PC-3 (cell line): ENCODE measurements at regions not wholly inside any gene's neighbourhood (a gene's known extent, or its start where the extent isn't known, plus 50 kb on each side); places are given as distances from the start of the nearest gene placed in this dataset.

Experiments used
- ATAC-seq: fragments of 200-7000 bp; cut with Tn5 transposase; 2 replicates; pipeline ENCODE4 v1.9.1; 2020; ENCODE audit warnings: mild to moderate bottlenecking, moderate library complexity
- BruUV-seq: library from RNA; stranded (reverse); fragments of 400-500 nt; replicated peaks from 2 replicates; lab custom pipeline; 2021; lab: Mats Ljungman, UMichigan
- CTCF ChIA-PET: fragments of 300-600 bp; sonication (Branson Sonifier 250); formaldehyde crosslinking; loops from one replicate; lab custom pipeline; 2022; ENCODE audit warnings: antibody characterized with exemption; lab: Charles Lee
- POLR2A ChIA-PET: fragments of 300-600 bp; sonication (Branson Sonifier 250); formaldehyde crosslinking; loops from one replicate; lab custom pipeline; 2022; ENCODE audit warnings: antibody characterized with exemption; ENCODE audit not compliant: unreplicated experiment; lab: Charles Lee
- DNase-seq: peaks from one replicate; pipeline ENCODE4 v3.0.0-alpha.2; 2015
- H2AFZ ChIP-seq: fragments of 300-600 bp; sonication (generic); 2 replicates; pipeline ENCODE4 v1.6.0; 2016; ENCODE audit warnings: antibody characterized with exemption, low read length
- H3F3A ChIP-seq: fragments of 300-600 bp; sonication (generic); one replicate; pipeline ENCODE4 v1.6.0; 2017; ENCODE audit warnings: antibody characterized with exemption, low read length, control low read depth, mild to moderate bottlenecking; ENCODE audit not compliant: unreplicated experiment
- H3K27ac ChIP-seq: fragments of 300-600 bp; sonication (generic); 2 replicates; pipeline ENCODE4 v1.5.1; 2016; ENCODE audit warnings: mild to moderate bottlenecking, low read length
- H3K27me3 ChIP-seq: fragments of 300-600 bp; sonication (generic); 2 replicates; pipeline ENCODE4 v1.6.1; 2016; ENCODE audit warnings: low read length, mixed read lengths
- H3K36me3 ChIP-seq: fragments of 300-600 bp; sonication (generic); 2 replicates; pipeline ENCODE4 v1.6.1; 2016; ENCODE audit warnings: low read depth, mixed run types, low read length, mixed read lengths
- H3K4me1 ChIP-seq: fragments of 300-600 bp; sonication (generic); 2 replicates; pipeline ENCODE4 v1.5.1; 2016; ENCODE audit warnings: low read length; ENCODE audit not compliant: insufficient read depth
- H3K4me2 ChIP-seq: fragments of 300-600 bp; sonication (generic); 2 replicates; pipeline ENCODE4 v1.6.0; 2016; ENCODE audit warnings: low read length
- H3K4me3 ChIP-seq: fragments of 300-600 bp; sonication (generic); 2 replicates; pipeline ENCODE4 v1.5.1; 2016; ENCODE audit warnings: mild to moderate bottlenecking, low read length, mixed read lengths
- H3K79me2 ChIP-seq: fragments of 300-600 bp; sonication (generic); 2 replicates; pipeline ENCODE4 v1.6.1; 2017; ENCODE audit warnings: low read length, mixed read lengths
- H3K9ac ChIP-seq: fragments of 300-600 bp; sonication (generic); 2 replicates; pipeline ENCODE4 v1.6.0; 2016; ENCODE audit warnings: mild to moderate bottlenecking, low read length
- H3K9me2 ChIP-seq: fragments of 300-600 bp; sonication (generic); replicated peaks from 2 replicates; pipeline ENCODE4 v1.6.1; 2016; ENCODE audit warnings: mixed run types, low read length, mixed read lengths
- H3K9me3 ChIP-seq: fragments of 300-600 bp; sonication (generic); 2 replicates; pipeline ENCODE4 v1.6.1; 2016; ENCODE audit warnings: low read length, mixed read lengths
- H4K20me1 ChIP-seq: fragments of 300-600 bp; sonication (generic); 2 replicates; pipeline ENCODE4 v1.6.1; 2016; ENCODE audit warnings: low read length, mixed read lengths
- CTCF ChIP-seq: fragments of 300-600 bp; sonication (generic); conservative IDR thresholded peaks from 2 replicates; pipeline ENCODE4 v1.5.1; 2017; ENCODE audit warnings: antibody characterized with exemption, low read depth, mild to moderate bottlenecking, low read length
- EZH2 ChIP-seq: fragments of 300-600 bp; sonication (generic); IDR thresholded peaks from one replicate; pipeline ENCODE4 v1.6.1; 2017; ENCODE audit warnings: antibody characterized with exemption, mild to moderate bottlenecking, low read length; ENCODE audit not compliant: unreplicated experiment
- EZH2phosphoT487 ChIP-seq: fragments of 300-600 bp; sonication (generic); IDR thresholded peaks from 2 replicates; pipeline ENCODE4 v1.6.1; 2018; ENCODE audit warnings: mild to moderate bottlenecking, antibody characterized with exemption, low read length, borderline replicate concordance
- intact Hi-C: fragments of 100-400 bp; cut with micrococcal nuclease; formaldehyde crosslinking; loops from 2 replicates; pipeline ENCODE4 v1.9.0; 2023

- Histone ChIP-seq H3K27me3 (no peaks in the 10 kb centered on the region), H3K9me2 (no peaks in the 10 kb centered on the region), H4K20me1 (no peaks in the 10 kb centered on the region), H3K9ac (no peak overlapping the region), H2AFZ (no peak overlapping the region), H3K36me3 (no peaks in the 10 kb centered on the region), H3K27ac (no peak overlapping the region), H3K4me2 (no peak overlapping the region), H3K4me3 (no peak overlapping the region), H3F3A (no peaks in the 10 kb centered on the region), H3K4me1 (no peaks in the 10 kb centered on the region), H3K9me3 (peaks cover 13% of the 10 kb centered on the region), H3K79me2 (no peaks in the 10 kb centered on the region)
- DNase-seq (no peak), ATAC-seq (no peak)
- TF ChIP-seq EZH2 = no peak
- no peak for TF ChIP-seq EZH2phosphoT487
- no peak for TF ChIP-seq CTCF
- intact Hi-C loops = no loop called here
- CTCF ChIA-PET = no interaction called here
- BruUV-seq = no TSS peak
- POLR2A ChIA-PET = no interaction called here
Measured at GRCh38 chr14:84991021-84991420, 538.9 kb upstream of the FLRT2 start.

GRCh38 chr14:84998216-84998615 lies 531.7 kb upstream of the FLRT2 start:
- ATAC-seq = no peak
- Histone ChIP-seq H3K9me2 (no peaks in the 10 kb centered on the region), H3K9ac (no peak overlapping the region), H3K4me2 (no peak overlapping the region), H3K36me3 (no peaks in the 10 kb centered on the region), H4K20me1 (no peaks in the 10 kb centered on the region), H3K4me1 (no peaks in the 10 kb centered on the region), H3K4me3 (no peak overlapping the region), H3K9me3 (0 out of 2 replicates have a peak, but pooled peaks cover 11% of the 10 kb centered on the region), H3F3A (no peaks in the 10 kb centered on the region), H3K27ac (no peak overlapping the region), H3K27me3 (no peaks in the 10 kb centered on the region), H2AFZ (no peak overlapping the region), H3K79me2 (no peaks in the 10 kb centered on the region)
- BruUV-seq = no TSS peak
- CTCF ChIA-PET = no interaction called here
- intact Hi-C loops = no loop called here
- DNase-seq = no peak
- TF ChIP-seq EZH2 = no peak
- TF ChIP-seq CTCF = no peak
- no peak for TF ChIP-seq EZH2phosphoT487
- POLR2A ChIA-PET = no interaction called here

- CTCF ChIA-PET = no interaction called here
- Histone ChIP-seq H2AFZ (no peak overlapping the region), H3K9me3 (0 out of 2 replicates have a peak, but pooled peaks cover 11% of the 10 kb centered on the region), H3K27ac (no peak overlapping the region), H3K27me3 (no peaks in the 10 kb centered on the region), H3K4me1 (no peaks in the 10 kb centered on the region), H3K79me2 (no peaks in the 10 kb centered on the region), H3F3A (no peaks in the 10 kb centered on the region), H4K20me1 (no peaks in the 10 kb centered on the region), H3K9me2 (no peaks in the 10 kb centered on the region), H3K36me3 (no peaks in the 10 kb centered on the region), H3K4me3 (no peak overlapping the region), H3K9ac (no peak overlapping the region), H3K4me2 (no peak overlapping the region)
- intact Hi-C loops = no loop called here
- no TSS peak for BruUV-seq
- TF ChIP-seq EZH2phosphoT487 = no peak
- no peak for TF ChIP-seq EZH2
- no peak for TF ChIP-seq CTCF
- POLR2A ChIA-PET = no interaction called here
- DNase-seq (no peak), ATAC-seq (no peak)
Measured at GRCh38 chr14:85002846-85003245, 527.1 kb upstream of the FLRT2 start.
